Epithelial cell of proximal tubule (primary cell): ENCODE measurements at regions not wholly inside any gene's neighbourhood (a gene's known extent, or its start where the extent isn't known, plus 50 kb on each side); places are given as distances from the start of the nearest gene placed in this dataset.
A peak's percentile ranks its signal among the peaks of the same experiment; 100 is the strongest.

Source experiments
- DNase-seq: peaks from one replicate; pipeline ENCODE4 v3.0.0-alpha.2; 2011; ENCODE audit warnings: low read depth
- H3K4me3 ChIP-seq: 2 replicates; pipeline ENCODE4 v1.5.1; 2011; ENCODE audit warnings: low read depth, mild to moderate bottlenecking, low read length
- TF ChIP-seq, protein P1 (sequence below): conservative IDR thresholded peaks from 2 replicates; pipeline ENCODE4 v1.5.1; 2012; ENCODE audit warnings: low read depth, mild to moderate bottlenecking, low read length

DNA sequence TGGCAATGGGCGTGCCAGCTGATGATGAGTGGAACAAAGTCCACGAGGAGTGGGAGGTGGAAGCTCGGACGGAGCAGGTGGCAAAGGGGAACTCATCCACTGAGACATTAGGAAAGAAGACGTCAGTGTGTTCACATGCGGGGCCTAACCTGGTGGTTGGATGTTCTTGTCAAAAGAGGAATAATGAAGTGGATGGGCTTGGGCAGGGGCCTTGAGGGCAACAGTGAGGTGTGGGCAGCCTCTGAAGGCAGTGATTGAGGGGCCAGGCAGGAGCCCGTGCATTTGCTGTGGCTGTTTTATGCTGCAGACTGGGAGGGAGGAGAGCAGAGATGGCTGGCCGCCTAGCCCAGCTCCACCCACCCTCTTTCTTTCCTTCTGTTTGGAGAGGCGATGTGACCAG is 74.5 kb downstream of the LRRC30 start:
- H3K4me3 ChIP-seq = no peak overlapping the region
- TF ChIP-seq, protein P1, sequence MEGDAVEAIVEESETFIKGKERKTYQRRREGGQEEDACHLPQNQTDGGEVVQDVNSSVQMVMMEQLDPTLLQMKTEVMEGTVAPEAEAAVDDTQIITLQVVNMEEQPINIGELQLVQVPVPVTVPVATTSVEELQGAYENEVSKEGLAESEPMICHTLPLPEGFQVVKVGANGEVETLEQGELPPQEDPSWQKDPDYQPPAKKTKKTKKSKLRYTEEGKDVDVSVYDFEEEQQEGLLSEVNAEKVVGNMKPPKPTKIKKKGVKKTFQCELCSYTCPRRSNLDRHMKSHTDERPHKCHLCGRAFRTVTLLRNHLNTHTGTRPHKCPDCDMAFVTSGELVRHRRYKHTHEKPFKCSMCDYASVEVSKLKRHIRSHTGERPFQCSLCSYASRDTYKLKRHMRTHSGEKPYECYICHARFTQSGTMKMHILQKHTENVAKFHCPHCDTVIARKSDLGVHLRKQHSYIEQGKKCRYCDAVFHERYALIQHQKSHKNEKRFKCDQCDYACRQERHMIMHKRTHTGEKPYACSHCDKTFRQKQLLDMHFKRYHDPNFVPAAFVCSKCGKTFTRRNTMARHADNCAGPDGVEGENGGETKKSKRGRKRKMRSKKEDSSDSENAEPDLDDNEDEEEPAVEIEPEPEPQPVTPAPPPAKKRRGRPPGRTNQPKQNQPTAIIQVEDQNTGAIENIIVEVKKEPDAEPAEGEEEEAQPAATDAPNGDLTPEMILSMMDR = no peak
- DNase-seq = no peak

DNA sequence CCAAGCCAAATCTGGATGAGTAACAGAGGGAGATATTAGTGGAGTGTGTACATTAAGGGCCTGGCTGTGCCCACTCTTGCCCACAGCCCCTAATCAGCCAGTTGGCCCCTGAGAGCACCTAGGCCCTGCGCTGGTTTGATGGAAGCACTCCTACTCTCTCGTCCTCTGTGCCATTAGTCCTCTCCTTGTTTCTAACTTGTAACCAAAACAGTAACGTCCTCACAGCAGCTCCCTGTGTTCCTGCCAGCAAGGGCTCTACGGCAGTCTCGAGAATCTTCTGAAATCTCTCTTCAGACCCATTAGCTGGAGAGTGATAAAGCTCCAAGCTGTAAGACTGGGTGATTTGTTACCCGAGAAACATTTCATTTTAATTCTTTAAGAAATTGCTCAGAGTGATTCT is 76.1 kb downstream of the LRRC30 start:
- no peak for DNase-seq
- TF ChIP-seq, protein P1 = no peak
- no peak overlapping the region for H3K4me3 ChIP-seq

DNA sequence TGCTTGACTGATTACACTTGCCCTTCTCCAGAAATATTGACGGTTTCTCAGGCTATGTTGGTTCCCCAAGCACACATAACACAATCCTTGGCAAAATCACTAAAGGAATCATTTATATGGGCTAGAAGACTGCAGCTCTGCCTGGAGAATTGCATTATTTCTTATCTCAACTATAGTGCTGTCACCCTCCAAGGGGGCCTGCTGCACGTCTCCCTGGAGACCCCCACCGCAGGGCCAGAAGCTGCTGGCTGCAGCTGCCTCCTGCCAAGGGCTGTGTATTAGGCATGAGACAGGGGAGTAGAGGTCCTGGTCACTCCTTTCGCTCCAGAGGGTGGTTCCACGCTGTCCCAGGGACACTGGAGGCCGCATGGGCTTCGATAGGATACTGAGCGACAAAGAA is 76.6 kb downstream of the LRRC30 start:
- H3K4me3 ChIP-seq = no peak overlapping the region
- DNase-seq = no peak
- TF ChIP-seq, protein P1 = no peak

DNA sequence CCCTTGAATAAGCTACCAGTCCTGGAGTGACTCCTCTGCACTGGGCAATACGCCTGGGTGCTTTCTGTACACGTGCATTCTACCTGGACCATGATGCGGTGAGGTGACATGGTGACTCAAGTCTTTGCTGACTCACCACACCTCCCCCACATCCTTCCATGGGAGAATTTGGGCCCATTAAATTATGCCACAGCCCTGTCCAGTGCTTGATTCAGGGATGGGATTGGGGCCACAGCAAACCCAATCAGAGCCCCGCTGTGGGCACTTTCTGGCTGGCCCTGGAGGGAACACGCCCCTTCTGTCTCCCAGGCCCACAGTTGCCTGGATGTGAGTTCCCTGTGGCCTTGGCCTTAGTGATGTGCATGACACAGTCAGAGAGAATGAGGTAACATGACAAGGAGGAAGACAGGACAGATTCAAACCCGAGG is 86.9 kb downstream of the LRRC30 start:
- peak; percentile 33 for DNase-seq
- TF ChIP-seq, protein P1 = no peak
- no peak overlapping the region for H3K4me3 ChIP-seq

DNA sequence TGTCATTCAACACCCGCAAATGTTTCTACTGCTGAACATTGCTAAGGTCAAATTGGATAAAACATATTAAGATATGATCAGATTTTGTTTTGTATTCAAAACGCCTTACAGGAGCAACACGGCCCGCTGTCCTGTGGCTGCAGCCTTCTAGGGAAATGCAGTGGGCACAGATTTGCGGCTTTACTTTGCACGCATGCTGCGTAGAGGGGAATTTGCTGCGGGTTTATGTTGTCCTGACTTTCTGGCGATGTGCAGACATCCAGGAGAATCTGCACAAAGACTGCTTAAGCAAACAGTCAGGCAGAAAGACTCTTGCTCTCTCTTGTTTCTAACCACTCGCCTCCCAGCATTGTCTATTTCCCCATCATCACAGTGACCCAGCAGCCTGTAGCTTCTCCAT is 88.3 kb downstream of the LRRC30 start:
- DNase-seq = no peak
- H3K4me3 ChIP-seq = no peak overlapping the region
- TF ChIP-seq, protein P1 = no peak

DNA sequence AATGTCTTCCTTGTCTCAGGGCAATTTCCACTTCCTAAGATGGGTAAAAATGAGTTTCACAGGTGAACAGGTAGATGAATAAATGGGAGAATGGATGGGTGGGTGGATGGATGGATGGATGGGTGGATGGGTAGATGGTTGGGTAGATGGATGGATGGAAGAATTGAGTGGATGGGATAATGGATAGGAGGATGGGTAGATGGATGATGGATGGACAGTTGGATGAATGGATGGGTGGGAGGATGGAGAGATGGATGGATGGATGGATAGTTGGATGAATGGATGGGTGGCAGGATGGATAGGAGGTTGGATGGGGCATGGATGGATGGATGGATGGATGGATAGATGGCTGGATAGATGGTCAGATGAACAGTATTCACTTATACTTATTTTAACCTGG is 90.9 kb downstream of the LRRC30 start:
- no peak overlapping the region for H3K4me3 ChIP-seq

More for the DNA sequence above, 90.9 kb downstream of the LRRC30 start:
- no peak for DNase-seq
- TF ChIP-seq, protein P1 = no peak
